ENCODE measurements at regions not wholly inside any gene's neighbourhood (a gene's known extent, or its start where the extent isn't known, plus 50 kb on each side); places are given as distances from the start of the nearest gene placed in this dataset.

DNA sequence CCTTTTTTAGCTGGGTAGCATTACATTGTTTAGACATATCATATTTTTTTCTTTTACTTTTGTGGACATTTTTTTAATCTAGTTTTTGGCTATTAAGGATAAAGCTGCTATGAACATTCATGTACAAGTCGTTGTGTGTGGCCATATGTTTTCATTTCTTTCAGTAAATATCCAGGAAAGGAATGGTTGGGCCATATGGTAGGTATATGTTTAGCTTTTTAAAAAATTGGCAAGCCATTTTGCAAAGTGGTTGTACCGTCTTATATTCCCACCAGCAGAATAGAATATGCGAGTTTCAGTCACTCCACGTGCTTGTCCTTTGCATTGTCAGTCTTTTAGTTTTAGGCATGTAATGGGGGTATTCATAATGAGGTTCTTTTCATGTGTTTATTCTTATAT, 106.3 kb upstream of the NOX3 start:
- Histone ChIP-seq H3K27ac (no peak overlapping the region), H3K36me3 (replicated peaks) (no peaks in the 10 kb centered on the region), H3K4me3 (ENCODE audit: low read depth, low read length) (no peak overlapping the region), H3K27me3 (replicated peaks) (no peaks in the 10 kb centered on the region)
- in situ Hi-C loops (cut with HindIII; ENCODE audit: low pct_ligation_motif_present, low sequenced_read_pairs): no loop called here
- no peak for TF ChIP-seq CTCF (IDR thresholded peaks at IDR 0.05; ENCODE audit: low read depth, low read length, missing control alignments)
- no peak for DNase-seq

DNA sequence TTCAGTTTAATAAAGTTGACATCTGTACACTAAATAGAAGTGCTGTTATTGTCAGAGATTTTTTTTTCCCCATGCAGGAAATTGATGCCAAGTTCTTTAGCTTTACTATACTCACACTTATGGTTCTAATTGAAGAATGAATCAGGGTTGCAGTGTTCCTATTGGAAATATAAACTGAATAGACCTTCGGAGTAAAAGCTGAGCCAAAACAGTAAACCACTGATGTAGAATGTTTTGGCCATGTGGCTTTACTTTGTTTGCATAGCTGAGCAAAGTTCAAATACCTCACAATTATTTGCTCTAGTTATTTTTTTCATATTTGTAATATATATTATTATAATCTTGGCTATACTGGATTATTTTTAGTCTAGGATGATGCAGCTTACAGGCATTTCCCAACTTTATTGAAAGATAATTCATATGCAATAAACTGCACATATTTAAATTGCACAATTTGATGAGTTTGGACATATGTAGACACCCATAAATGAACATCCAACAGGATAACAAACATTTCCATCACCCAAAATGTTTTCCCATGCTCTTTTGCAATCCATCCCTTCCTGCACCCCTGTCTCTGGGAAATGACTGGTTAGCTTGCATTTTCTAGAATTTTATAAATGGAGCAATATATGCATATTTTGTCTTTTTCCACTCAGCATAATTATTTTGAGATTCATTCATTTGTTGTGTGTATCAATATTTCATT, 105.8 kb upstream of the NOX3 start:
- TF ChIP-seq CTCF (IDR thresholded peaks at IDR 0.05; ENCODE audit: low read depth, low read length, missing control alignments): no peak
- H3K36me3 ChIP-seq (replicated peaks): no peaks in the 10 kb centered on the region
- in situ Hi-C loops (cut with HindIII; ENCODE audit: low pct_ligation_motif_present, low sequenced_read_pairs): no loop called here
- no peak overlapping the region for H3K27ac ChIP-seq
- no peak for DNase-seq
- H3K4me3 ChIP-seq (ENCODE audit: low read depth, low read length): no peak overlapping the region
- no peaks in the 10 kb centered on the region for H3K27me3 ChIP-seq (replicated peaks)

DNA sequence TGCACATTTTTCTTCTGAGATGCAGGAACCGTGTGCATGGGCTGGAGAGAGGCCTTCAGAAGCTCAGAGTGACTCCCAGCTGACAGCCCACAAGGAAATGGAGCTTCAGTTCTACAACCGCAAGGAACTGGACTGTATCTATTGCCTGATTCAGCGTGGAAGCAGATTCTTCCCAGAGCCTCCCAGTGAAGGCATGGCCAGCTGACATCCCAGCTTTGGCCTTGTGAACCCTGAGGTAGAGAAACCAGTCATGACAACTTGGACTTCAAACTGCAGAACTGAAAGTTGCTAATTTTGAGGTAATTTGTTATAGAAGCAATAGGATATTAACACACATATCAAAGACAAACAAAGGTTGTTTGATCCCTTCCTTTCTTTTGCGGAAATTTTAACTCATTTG, 94.3 kb upstream of the NOX3 start:
- DNase-seq: no peak
- Histone ChIP-seq H3K4me3 (ENCODE audit: low read depth, low read length) (no peak overlapping the region), H3K36me3 (replicated peaks) (no peaks in the 10 kb centered on the region), H3K27ac (no peak overlapping the region), H3K27me3 (replicated peaks) (no peaks in the 10 kb centered on the region)
- TF ChIP-seq CTCF (IDR thresholded peaks at IDR 0.05; ENCODE audit: low read depth, low read length, missing control alignments): no peak
- in situ Hi-C loops (cut with HindIII; ENCODE audit: low pct_ligation_motif_present, low sequenced_read_pairs): no loop called here

- no peak for DNase-seq
- Histone ChIP-seq H3K36me3 (replicated peaks) (no peaks in the 10 kb centered on the region), H3K27ac (no peak overlapping the region), H3K4me3 (ENCODE audit: low read depth, low read length) (no peak overlapping the region), H3K27me3 (replicated peaks) (no peaks in the 10 kb centered on the region)
- no peak for TF ChIP-seq CTCF (IDR thresholded peaks at IDR 0.05; ENCODE audit: low read depth, low read length, missing control alignments)
- in situ Hi-C loops (cut with HindIII; ENCODE audit: low pct_ligation_motif_present, low sequenced_read_pairs): no loop called here
Measured at GRCh38 chr6:155549028-155549798, 93.6 kb upstream of the NOX3 start.

GRCh38 chr6:155548576-155548975, 92.9 kb upstream of the NOX3 start:
- Histone ChIP-seq H3K27ac (no peak overlapping the region), H3K4me3 (ENCODE audit: low read depth, low read length) (no peak overlapping the region), H3K27me3 (replicated peaks) (no peaks in the 10 kb centered on the region), H3K36me3 (replicated peaks) (no peaks in the 10 kb centered on the region)
- no peak for DNase-seq
- TF ChIP-seq CTCF (IDR thresholded peaks at IDR 0.05; ENCODE audit: low read depth, low read length, missing control alignments): no peak
- in situ Hi-C loops (cut with HindIII; ENCODE audit: low pct_ligation_motif_present, low sequenced_read_pairs): no loop called here
